H1 (cell line): ENCODE measurements at regions not wholly inside any gene's neighbourhood (a gene's known extent, or its start where the extent isn't known, plus 50 kb on each side); places are given as distances from the start of the nearest gene placed in this dataset.

Source experiments
- BACH1 ChIP-seq: IDR thresholded peaks from 2 replicates; pipeline ENCODE4 v1.6.1; 2012; ENCODE audit warnings: low read length, improper control_type of control experiment
- CREB1 ChIP-seq: IDR thresholded peaks from 2 replicates; pipeline ENCODE4 v1.6.1; 2012; ENCODE audit warnings: inconsistent platforms
- CTCF ChIP-seq, 3 experiments: IDR thresholded peaks; 1 replicate in 2 of 3; 2 replicates in 1 of 3; pipeline versions ENCODE4 v1.5.1 to v1.6.1; 2011; ENCODE audit warnings: low read length in 3 of 3, mild to moderate bottlenecking in 3 of 3, inconsistent platforms in 2 of 3, low read depth in 1 of 3, moderate library complexity in 1 of 3; ENCODE audit not compliant: insufficient read depth in 1 of 3; ENCODE audit errors: control extremely low read depth in 1 of 3
- EP300 ChIP-seq, 2 experiments: IDR thresholded peaks; 1 replicate in 1 of 2; 2 replicates in 1 of 2; pipeline ENCODE4 v1.6.1; 2011 to 2012; ENCODE audit warnings: low read depth in 2 of 2, low read length in 2 of 2, mild to moderate bottlenecking in 2 of 2, borderline replicate concordance in 1 of 2, inconsistent platforms in 1 of 2, moderate library complexity in 1 of 2
- EZH2 ChIP-seq: fragments of 200-600 bp; sonication (generic); IDR thresholded peaks from 2 replicates; pipeline ENCODE4 v1.7.1; 2012; ENCODE audit warnings: low read depth, mild to moderate bottlenecking, moderate library complexity, low read length, inconsistent platforms; ENCODE audit not compliant: severe bottlenecking
- JUN ChIP-seq: IDR thresholded peaks from 2 replicates; pipeline ENCODE4 v1.6.1; 2011; ENCODE audit warnings: low read depth, mild to moderate bottlenecking, improper control_type of control experiment, low read length
- JUND ChIP-seq: IDR thresholded peaks from 2 replicates; pipeline ENCODE4 v1.6.1; 2011; ENCODE audit warnings: mild to moderate bottlenecking, improper control_type of control experiment, low read length
- RAD21 ChIP-seq, 2 experiments: IDR thresholded peaks in 1 of 2; conservative IDR thresholded peaks in 1 of 2; 2 replicates each; pipeline ENCODE4 v1.6.1; 2011; ENCODE audit warnings: low read depth in 2 of 2, low read length in 2 of 2, improper control_type of control experiment in 1 of 2, inconsistent platforms in 1 of 2, mild to moderate bottlenecking in 1 of 2, moderate library complexity in 1 of 2
- RFX5 ChIP-seq: IDR thresholded peaks from 2 replicates; pipeline ENCODE4 v1.6.1; 2011; ENCODE audit warnings: low read depth, low read length, improper control_type of control experiment, borderline replicate concordance
- YY1 ChIP-seq: IDR thresholded peaks from 2 replicates; pipeline ENCODE4 v1.6.1; 2011; ENCODE audit warnings: low read depth, mild to moderate bottlenecking, low read length

GRCh38 chr1:103960710-103961109 lies 211.0 kb downstream of the AMY1C start:
- TF ChIP-seq CREB1 (no peak), RFX5 (no peak), RAD21 (IDR thresholded peaks at IDR 0.05 in 1 of 2, conservative IDR thresholded peaks at IDR 0.05 in 1 of 2; ENCODE audit: low read depth in 2 of 2, low read length in 2 of 2) (no peak), CTCF (IDR thresholded peaks at IDR 0.05; ENCODE audit: control extremely low read depth in 1 of 3, insufficient read depth in 1 of 3, low read depth in 1 of 3, low read length in 3 of 3) (no peak), EP300 (IDR thresholded peaks at IDR 0.05; ENCODE audit: borderline replicate concordance in 1 of 2, low read depth in 2 of 2, low read length in 2 of 2) (no peak), JUN (no peak), JUND (no peak), YY1 (no peak), BACH1 (no peak), EZH2 (no peak)
